ENCODE measurements at regions not wholly inside any gene's neighbourhood (a gene's known extent, or its start where the extent isn't known, plus 50 kb on each side); places are given as distances from the start of the nearest gene placed in this dataset.

GRCh38 chr1:234705615-234706014 lies 95.6 kb upstream of the IRF2BP2 start:
- Histone ChIP-seq H3K36me3 (replicated peaks in 1 of 2; ENCODE audit: control insufficient read depth in 1 of 2, insufficient read depth in 2 of 2, low read length in 1 of 2) (no peaks in the 10 kb centered on the region), H3K4me1 (ENCODE audit: control insufficient read depth in 1 of 2, insufficient read depth in 2 of 2, low read depth in 1 of 2, low read length in 1 of 2) (peaks cover 5 to 14% of the 10 kb centered on the region in 2 experiments; a peak in 3 of 4 replicates), H4K20me1 (ENCODE audit: insufficient read depth) (no peaks in the 10 kb centered on the region), H3K4me2 (no peak overlapping the region), H3K9ac (no peak overlapping the region), H3K9me2 (no peaks in the 10 kb centered on the region), H3K27ac (ENCODE audit: low read depth in 2 of 2, low read length in 1 of 2) (no peak overlapping the region), H3K4me3 (ENCODE audit: low read depth in 2 of 2, low read length in 1 of 2) (no peak overlapping the region), H3K79me2 (ENCODE audit: insufficient read depth) (no peaks in the 10 kb centered on the region), H3F3A (replicated peaks; ENCODE audit: insufficient read depth) (peaks cover 5% of the 10 kb centered on the region), H2AFZ (ENCODE audit: low read depth) (no peak overlapping the region), H3K9me3 (no peaks in the 10 kb centered on the region), H3K27me3 (ENCODE audit: insufficient read depth) (no peaks in the 10 kb centered on the region)
- TF ChIP-seq NRF1 (IDR thresholded peaks at IDR 0.05; ENCODE audit: low read depth, low read length) (no peak), MAX (IDR thresholded peaks at IDR 0.05; ENCODE audit: low read depth) (no peak), CTCF (IDR thresholded peaks at IDR 0.05) (no peak), ZBTB33 (IDR thresholded peaks at IDR 0.05; ENCODE audit: borderline replicate concordance, low read depth) (no peak), SMC3 (IDR thresholded peaks at IDR 0.05; ENCODE audit: low read depth, low read length) (no peak), PBX3 (IDR thresholded peaks at IDR 0.05) (no peak), NFIC (IDR thresholded peaks at IDR 0.05; ENCODE audit: borderline replicate concordance) (no peak), TCF12 (IDR thresholded peaks at IDR 0.05) (no peak), REST (IDR thresholded peaks at IDR 0.05; ENCODE audit: low read depth, low read length) (no peak), EP300 (IDR thresholded peaks at IDR 0.05; ENCODE audit: borderline replicate concordance in 1 of 2, low read depth in 1 of 2, low read length in 1 of 2) (no peak)
- no peak for DNase-seq
- 88% methylated on average over 3 of the region's 3 CpGs for WGBS (ENCODE audit: low lambda C conversion rate)
- CTCF ChIA-PET = no interaction called here
- POLR2A ChIA-PET = no interaction called here

Measured in SK-N-SH (cell line).